HUDEP-2 (cell line): ENCODE measurements at regions not wholly inside any gene's neighbourhood (a gene's known extent, or its start where the extent isn't known, plus 50 kb on each side); places are given as distances from the start of the nearest gene placed in this dataset.

Experiments
- DNase-seq, 76 experiments: peaks; one replicate each; lab custom pipeline; 2025; ENCODE audit not compliant: unreplicated experiment in 76 of 76; lab: John Stamatoyannopoulos, UW

- no peak for DNase-seq
Measured at GRCh38 chr3:43865887-43866528, 175.3 kb downstream of the ABHD5 start.

GRCh38 chr3:43866529-43867353 lies 176.0 kb downstream of the ABHD5 start:
- DNase-seq: no peak

- DNase-seq: no peak
Measured at GRCh38 chr3:43867436-43868072, 176.8 kb downstream of the ABHD5 start.

GRCh38 chr3:43869491-43869890 lies 178.8 kb downstream of the ABHD5 start:
- DNase-seq: no peak

GRCh38 chr3:43870120-43870519 lies 179.4 kb downstream of the ABHD5 start:
- no peak for DNase-seq

GRCh38 chr3:43870844-43871626 lies 180.3 kb downstream of the ABHD5 start:
- no peak for DNase-seq

GRCh38 chr3:43871627-43872245 lies 181.0 kb downstream of the ABHD5 start:
- no peak for DNase-seq

GRCh38 chr3:43872301-43872700 lies 181.6 kb downstream of the ABHD5 start:
- no peak for DNase-seq

- DNase-seq: no peak
Measured at GRCh38 chr3:43872901-43873300, 182.2 kb downstream of the ABHD5 start.

GRCh38 chr3:43873723-43874122 lies 183.0 kb downstream of the ABHD5 start:
- DNase-seq: no peak

GRCh38 chr3:43874290-43874689 lies 183.6 kb downstream of the ABHD5 start:
- no peak for DNase-seq

- DNase-seq: no peak
Measured at GRCh38 chr3:43874731-43875130, 184.0 kb downstream of the ABHD5 start.

- no peak for DNase-seq
Measured at GRCh38 chr3:43876648-43877047, 185.9 kb downstream of the ABHD5 start.

GRCh38 chr3:43879166-43879565 lies 188.4 kb downstream of the ABHD5 start:
- no peak for DNase-seq

GRCh38 chr3:43882976-43883680 lies 192.4 kb downstream of the ABHD5 start:
- DNase-seq: no peak

- DNase-seq: no peak
Measured at GRCh38 chr3:43883729-43884396, 193.1 kb downstream of the ABHD5 start.

GRCh38 chr3:43884581-43884980 lies 193.8 kb downstream of the ABHD5 start:
- DNase-seq: no peak

- no peak for DNase-seq
Measured at GRCh38 chr3:43885908-43886618, 195.3 kb downstream of the ABHD5 start.

- no peak for DNase-seq
Measured at GRCh38 chr3:43892061-43892460, 201.3 kb downstream of the ABHD5 start.
